ENCODE measurements at regions not wholly inside any gene's neighbourhood (a gene's known extent, or its start where the extent isn't known, plus 50 kb on each side); places are given as distances from the start of the nearest gene placed in this dataset.

DNA sequence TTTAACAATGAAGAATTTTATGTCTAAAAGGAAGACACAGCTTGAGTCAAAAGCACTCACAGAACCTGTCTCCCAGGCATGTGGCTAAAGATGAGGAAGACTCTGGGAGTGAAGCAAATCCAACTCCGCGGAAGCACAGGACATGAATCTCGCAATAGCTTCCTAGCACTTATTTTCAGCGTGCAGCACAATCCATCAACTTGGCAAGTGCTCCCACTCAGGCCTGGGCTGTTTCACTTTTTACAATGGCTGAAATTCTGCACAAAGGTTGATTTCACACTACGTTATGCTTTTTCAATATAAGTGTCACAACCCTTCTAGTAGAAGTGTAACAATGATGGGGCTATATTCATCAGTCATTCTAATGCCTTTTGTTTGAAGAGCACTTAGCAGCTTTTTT is 180.2 kb downstream of the XPNPEP1 start:
- TF ChIP-seq CTCF (conservative IDR thresholded peaks at IDR 0.05) (no peak), EZH2 (IDR thresholded peaks at IDR 0.05; ENCODE audit: low read depth) (no peak)

Data from PC-9 (cell line).